CD4-positive, alpha-beta T cell treated with Interleukin-4 for 1 hour (primary cell): ENCODE measurements at regions not wholly inside any gene's neighbourhood (a gene's known extent, or its start where the extent isn't known, plus 50 kb on each side); places are given as distances from the start of the nearest gene placed in this dataset.

Source experiments
- DNase-seq, 2 donors: peaks; one replicate each; pipeline ENCODE4 v3.0.0-alpha.2; 2020 to 2022

GRCh38 chr6:14709900-14710299 is 536.0 kb upstream of the JARID2 start:
- DNase-seq, result no peak

- DNase-seq, result no peak
Measured at GRCh38 chr6:14710421-14710820, 535.4 kb upstream of the JARID2 start.

DNA sequence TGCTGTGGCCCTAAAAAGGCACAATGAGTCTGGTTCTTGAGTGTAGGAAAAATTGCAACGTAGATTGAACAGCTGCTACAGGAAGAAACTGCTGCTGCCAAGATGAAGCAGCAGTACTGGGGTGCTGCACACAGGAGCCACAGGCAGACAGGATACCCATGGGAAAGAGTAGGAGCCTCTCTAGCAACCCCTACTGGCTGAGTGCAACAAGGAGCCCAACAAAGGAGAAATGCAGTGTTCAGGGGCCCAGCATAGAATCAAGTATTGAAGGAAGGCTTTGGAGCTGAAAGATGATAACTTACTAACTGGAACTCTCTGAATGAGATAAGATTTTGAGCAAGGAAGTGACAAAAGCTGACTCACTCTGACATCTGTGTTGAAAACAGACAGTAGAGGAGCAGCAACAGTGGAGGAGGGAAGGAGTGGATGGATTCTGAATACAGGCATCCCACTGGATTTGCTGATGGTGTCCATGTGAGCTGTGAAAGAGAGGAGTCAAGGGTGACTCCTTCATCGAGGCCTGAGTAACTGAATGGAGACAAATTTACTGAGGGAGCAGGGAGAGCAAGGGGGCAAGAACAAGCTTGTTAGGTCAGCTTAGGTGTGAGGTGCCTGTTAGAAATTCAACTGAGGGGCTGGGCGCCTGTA is 534.7 kb upstream of the JARID2 start:
- DNase-seq, result peak; percentile 55 to 75

DNA sequence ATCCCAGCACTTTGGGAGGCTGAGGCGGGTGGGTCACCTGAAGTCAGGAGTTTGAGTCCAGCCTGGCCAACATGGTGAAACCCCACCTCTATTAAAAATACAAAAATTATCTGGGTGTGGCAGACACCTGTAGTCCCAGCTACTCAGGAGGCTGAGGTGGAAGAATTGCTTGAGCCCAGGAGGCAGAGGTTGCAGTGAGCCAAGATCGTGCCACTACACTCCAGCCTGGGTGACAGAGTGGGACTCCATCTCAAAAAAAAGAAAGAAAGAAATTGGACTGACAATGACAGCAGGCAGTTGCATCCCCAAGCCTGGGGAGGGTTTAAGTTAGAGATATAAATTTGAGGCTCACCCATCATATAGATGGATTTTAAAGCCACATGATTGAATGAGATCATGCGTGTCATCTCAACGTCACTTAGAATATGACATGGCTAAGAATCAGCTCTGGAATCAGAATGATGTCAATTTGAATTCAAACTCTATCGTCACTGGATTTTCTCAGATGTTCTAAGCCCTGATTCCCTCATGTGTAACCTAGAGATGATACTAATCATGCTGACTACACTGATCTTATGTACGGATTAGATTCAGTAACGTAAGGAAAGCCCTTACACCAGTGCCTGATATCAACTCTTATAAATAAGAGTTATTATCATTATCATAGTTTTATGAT is 534.0 kb upstream of the JARID2 start:
- DNase-seq, result no peak

GRCh38 chr6:14713008-14713960 is 532.6 kb upstream of the JARID2 start:
- no peak for DNase-seq

- no peak for DNase-seq
Measured at GRCh38 chr6:14713966-14714631, 531.8 kb upstream of the JARID2 start.

DNA sequence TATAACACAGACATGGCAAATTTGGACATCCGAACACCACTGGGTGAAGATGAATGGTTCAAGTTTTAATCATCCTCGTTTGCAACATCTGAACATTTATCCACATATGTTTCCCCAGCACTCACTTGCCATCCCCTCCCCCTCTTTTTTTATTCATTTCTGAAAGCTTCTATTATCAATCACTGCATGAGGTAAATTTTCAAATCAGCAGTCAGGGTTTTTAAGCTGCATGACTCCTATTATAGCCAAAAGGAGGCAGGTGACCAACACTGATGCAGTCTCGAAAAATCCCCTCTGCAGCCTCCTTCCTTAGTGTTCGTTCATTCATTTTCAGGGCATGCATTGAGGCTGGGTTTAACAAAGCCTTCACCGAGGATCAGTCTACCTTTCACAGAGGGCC is 530.8 kb upstream of the JARID2 start:
- DNase-seq, result no peak

DNA sequence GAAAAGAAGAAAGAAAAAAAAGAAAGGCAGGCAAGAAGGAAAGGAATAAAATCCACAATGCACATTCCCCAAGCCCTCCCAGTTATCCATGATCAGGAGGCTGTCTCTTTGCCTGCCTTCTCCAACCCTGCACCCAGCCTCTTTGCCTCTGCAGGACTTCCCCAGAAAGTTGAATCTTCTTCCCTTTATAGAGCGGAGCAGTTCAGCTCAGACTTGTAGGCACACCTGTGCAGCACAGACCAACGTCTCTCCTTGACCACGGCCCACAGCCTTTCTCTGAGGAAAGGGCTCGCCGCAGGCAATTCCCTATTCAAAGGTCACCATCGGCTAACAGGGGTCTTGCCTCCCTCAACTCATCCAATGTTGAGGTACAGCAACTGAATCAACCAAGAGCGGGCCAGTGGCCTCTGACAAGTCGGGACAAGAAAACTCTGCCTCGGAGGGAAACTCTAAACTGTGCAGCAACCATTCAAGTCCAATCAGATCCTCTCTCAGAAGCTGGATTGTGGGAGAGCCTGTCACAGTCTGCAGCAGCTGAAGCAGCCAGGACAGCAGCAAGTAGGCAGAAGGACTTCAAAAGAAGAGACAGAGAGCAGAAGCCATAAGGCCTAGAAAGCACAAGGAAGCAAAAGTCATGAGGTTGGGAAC is 529.2 kb upstream of the JARID2 start:
- no peak for DNase-seq

GRCh38 chr6:14717307-14717706 is 528.6 kb upstream of the JARID2 start:
- peak in 1 of 2 donors; percentile 39 for DNase-seq

DNA sequence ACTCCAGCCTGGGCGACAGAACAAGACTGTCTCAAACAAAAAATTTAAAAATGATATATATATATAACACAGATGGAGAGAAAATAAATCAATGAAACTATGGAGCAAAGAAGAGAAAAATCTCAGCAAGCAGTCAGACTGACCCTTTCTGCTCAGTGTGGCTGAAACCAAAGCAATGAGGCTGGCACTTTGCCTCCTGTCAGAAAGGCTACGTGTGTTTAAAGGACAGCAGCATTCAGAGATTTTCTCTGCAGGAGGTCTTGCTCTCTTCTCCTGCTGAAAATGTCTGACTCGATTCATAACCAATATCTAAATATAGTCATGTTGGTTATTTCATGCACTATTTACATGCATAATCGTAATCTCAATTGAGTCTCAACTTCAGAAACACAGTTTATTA is 527.0 kb upstream of the JARID2 start:
- DNase-seq, result no peak

DNA sequence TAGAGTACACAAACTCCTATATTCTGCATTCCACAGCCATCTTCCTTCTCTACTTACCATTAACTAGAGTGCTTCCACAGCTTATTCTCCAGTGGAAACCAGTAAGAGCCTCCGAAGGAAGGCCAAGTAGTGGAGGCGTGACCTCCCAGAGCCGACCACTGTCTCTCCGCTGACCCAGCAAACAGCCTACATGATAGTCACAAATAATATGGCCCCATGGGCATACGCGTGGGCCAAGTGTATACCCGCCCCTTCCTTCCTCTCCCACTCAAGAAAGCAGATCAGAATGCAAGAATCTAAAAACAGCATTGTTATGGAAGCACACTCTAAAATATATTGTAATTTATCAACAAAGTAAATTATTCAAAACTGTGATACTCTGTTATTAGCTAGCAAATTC is 526.6 kb upstream of the JARID2 start:
- DNase-seq, result no peak

- no peak for DNase-seq
Measured at GRCh38 chr6:14720411-14721102, 525.3 kb upstream of the JARID2 start.

DNA sequence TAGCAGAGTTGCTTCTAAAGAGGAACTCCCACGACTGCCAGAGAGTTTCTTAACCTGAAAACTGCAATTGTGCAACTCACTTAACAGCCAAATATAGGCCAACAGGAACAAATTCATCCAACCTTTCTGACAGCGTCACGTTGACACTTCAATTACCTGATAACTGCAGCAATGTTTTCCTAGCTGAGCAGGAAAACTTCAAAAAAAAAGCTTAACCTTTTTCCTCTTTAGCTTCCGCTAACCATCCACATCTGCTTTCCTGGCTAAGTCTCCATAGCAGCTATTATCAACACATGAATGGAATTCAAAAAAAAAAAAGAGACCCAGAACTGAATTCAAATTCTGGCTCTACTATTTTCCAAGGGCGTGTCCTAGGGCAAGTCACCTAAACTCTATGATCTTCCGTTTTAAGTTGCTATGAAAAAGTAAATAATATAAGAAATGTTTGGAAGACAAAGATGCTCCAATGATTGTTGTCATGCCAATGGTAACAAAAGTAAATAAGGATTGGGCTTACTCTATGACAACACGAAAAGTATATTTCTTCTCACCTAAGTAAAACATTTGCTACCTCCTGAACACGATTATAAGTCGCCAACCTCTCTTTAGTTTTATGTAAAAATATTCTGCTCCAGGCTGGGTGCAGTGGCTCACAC is 524.6 kb upstream of the JARID2 start:
- DNase-seq, result peak in 1 of 2 donors; percentile 65

DNA sequence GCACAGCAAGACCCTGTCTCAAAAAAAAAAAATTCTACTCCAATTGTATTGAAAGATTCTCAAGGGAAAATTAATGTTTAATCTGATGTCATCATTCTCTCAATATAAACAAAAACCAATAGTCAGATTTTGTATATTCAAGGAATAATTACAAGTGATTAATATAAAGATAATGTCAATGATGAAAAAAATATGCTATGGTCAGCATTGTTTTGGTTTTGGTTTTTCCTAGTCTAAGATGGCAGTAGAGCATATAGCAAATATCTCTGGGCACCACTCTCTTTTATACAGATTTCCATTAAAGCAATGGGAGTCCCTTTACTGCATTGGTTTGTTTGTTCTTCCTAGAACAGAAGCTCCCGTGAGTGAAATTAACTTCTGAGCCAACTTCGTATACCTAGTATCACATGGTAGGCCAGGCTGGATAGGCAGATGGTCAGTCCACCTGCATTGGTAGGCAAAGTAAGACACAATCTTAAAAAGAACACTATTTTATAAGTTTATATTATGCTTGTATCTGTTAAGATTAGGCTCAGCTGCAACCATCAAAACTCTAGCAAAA is 523.8 kb upstream of the JARID2 start:
- DNase-seq, result no peak

DNA sequence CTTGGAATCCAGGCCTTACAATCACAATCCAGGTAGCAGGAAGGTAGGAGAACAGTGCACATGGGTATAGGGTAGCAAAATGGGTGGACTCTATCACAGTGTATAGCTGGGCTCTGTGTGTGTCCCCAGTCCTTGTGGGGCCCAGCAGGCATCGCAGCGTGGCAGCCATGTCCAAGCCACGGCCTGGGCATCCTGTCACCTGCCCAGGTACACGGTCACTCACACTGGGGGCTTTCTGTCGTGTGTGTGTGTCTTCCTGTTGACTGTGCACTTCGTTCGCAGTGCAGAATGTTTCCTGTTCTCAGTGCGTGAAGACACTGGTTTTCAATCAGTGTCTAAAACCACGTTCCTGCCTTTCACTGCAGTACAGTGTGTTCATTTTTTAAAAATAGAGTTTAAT is 523.2 kb upstream of the JARID2 start:
- DNase-seq, result peak in 1 of 2 donors; percentile 49

GRCh38 chr6:14723535-14724086 is 522.3 kb upstream of the JARID2 start:
- DNase-seq, result no peak

- DNase-seq, result no peak
Measured at GRCh38 chr6:14724549-14724948, 521.3 kb upstream of the JARID2 start.

DNA sequence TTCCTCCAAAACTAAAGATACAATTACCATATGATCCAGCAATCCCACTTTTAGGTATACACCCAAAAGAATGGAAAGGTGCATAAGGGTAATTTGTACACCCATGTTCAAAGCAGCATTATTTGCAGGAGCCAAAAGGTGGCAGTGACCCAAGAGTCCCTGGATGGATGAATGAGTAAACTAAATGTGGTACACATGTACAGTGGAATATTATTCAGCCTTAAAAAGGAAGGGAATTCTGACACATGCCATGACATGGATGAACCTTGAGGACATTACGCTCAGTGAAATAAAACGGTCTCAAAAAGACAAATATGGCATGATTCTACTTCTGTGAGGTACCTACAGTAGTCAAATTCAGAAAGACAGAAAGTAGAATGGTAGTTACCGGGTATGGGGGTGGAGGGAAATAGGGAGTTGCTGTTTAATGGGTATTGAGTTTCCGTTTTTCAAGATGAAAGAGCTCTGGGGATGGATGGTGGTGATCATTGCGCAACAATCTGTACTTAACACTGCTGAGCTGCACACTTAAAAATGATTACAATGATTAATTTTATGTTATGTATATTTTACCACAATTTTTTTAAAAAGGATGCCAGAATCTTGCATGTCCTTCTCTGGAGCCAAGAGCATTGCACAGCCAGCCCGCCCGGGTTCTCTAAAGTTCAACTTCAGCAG is 518.9 kb upstream of the JARID2 start:
- no peak for DNase-seq

GRCh38 chr6:14727494-14728395 is 518.1 kb upstream of the JARID2 start:
- peak in 1 of 2 donors; percentile 61 for DNase-seq
